GM12878 (cell line): ENCODE measurements at regions not wholly inside any gene's neighbourhood (a gene's known extent, or its start where the extent isn't known, plus 50 kb on each side); places are given as distances from the start of the nearest gene placed in this dataset.

ENCODE experiments used
- ATAC-seq: fragments of 200-7000 bp; cut with Tn5 transposase; 3 replicates; pipeline ENCODE4 v1.9.1; 2020; ENCODE audit warnings: mild to moderate bottlenecking, moderate library complexity
- BruUV-seq: library from RNA; stranded (reverse); fragments of 400-500 nt; replicated peaks from 2 replicates; lab custom pipeline; 2021; lab: Mats Ljungman, UMichigan
- CTCF ChIA-PET: fragments of 300-600 bp; sonication (Branson Sonifier 250); formaldehyde crosslinking; extraction: SDS; loops from one replicate; lab custom pipeline; 2021; ENCODE audit warnings: inconsistent platforms; lab: Yijun Ruan, JAX
- POLR2A ChIA-PET: fragments of 350-600 bp; formaldehyde crosslinking; extraction: SDS; loops from one replicate; lab custom pipeline; 2021; ENCODE audit warnings: inconsistent platforms; lab: Charles Lee
- RAD21 ChIA-PET: fragments of 300-600 bp; sonication (Branson Sonifier 250); formaldehyde crosslinking; loops from one replicate; lab custom pipeline; 2023; ENCODE audit warnings: antibody characterized with exemption; ENCODE audit not compliant: unreplicated experiment; lab: Charles Lee
- SMC1A ChIA-PET: fragments of 300-600 bp; sonication (Branson Sonifier 250); formaldehyde crosslinking; loops from one replicate; lab custom pipeline; 2023; ENCODE audit not compliant: unreplicated experiment, uncharacterized antibody; lab: Charles Lee
- DNase-seq: peaks from one replicate; pipeline ENCODE4 v3.0.0-alpha.2; 2011; ENCODE audit warnings: low read depth, low spot score
- FAIRE-seq: peaks from 3 replicates; lab custom pipeline; 2011; peaks lifted over from hg19 to GRCh38; lab: Jason Lieb, UNC
- H2AFZ ChIP-seq: 2 replicates; pipeline ENCODE4 v1.6.0; 2011; ENCODE audit warnings: low read depth, low read length, control low read depth; ENCODE audit not compliant: control insufficient read depth
- H3K27ac ChIP-seq: 2 replicates; pipeline ENCODE4 v1.5.1; 2011; ENCODE audit warnings: control low read depth; ENCODE audit not compliant: control insufficient read depth, insufficient read depth
- H3K27me3 ChIP-seq, 2 experiments: replicated peaks in 1 of 2; 2 replicates each; pipeline versions ENCODE4 v1.6.0 to v1.6.1; 2011; ENCODE audit warnings: low read length in 1 of 2; ENCODE audit not compliant: control insufficient read depth in 2 of 2, insufficient read depth in 2 of 2
- H3K36me3 ChIP-seq, 2 experiments: 2 replicates each; pipeline ENCODE4 v1.5.1; 2011; ENCODE audit warnings: low read length in 1 of 2; ENCODE audit not compliant: control insufficient read depth in 2 of 2, insufficient read depth in 2 of 2
- H3K4me1 ChIP-seq: 2 replicates; pipeline ENCODE4 v1.6.1; 2011; ENCODE audit warnings: mild to moderate bottlenecking, low read length, moderate library complexity, mixed read lengths; ENCODE audit not compliant: control insufficient read depth, insufficient read depth
- H3K4me2 ChIP-seq: 2 replicates; pipeline ENCODE4 v1.6.0; 2011; ENCODE audit warnings: control low read depth; ENCODE audit not compliant: control insufficient read depth, insufficient read depth
- H3K4me3 ChIP-seq: fragments of 200-600 bp; sonication (generic); 2 replicates; pipeline ENCODE4 v1.5.1; 2016
- H3K79me2 ChIP-seq: 2 replicates; pipeline ENCODE4 v1.6.0; 2011; ENCODE audit warnings: low read length; ENCODE audit not compliant: control insufficient read depth, insufficient read depth
- H3K9ac ChIP-seq: 2 replicates; pipeline ENCODE4 v1.8.0; 2011; ENCODE audit warnings: low read length, control low read depth, mixed read lengths; ENCODE audit not compliant: control insufficient read depth, insufficient read depth
- H3K9me3 ChIP-seq: replicated peaks from 3 replicates; pipeline ENCODE4 v1.5.1; 2011; ENCODE audit warnings: mild to moderate bottlenecking, low read length; ENCODE audit not compliant: control insufficient read depth, insufficient read depth
- H4K20me1 ChIP-seq: 2 replicates; pipeline ENCODE4 v1.6.0; 2011; ENCODE audit not compliant: control insufficient read depth, insufficient read depth
- CREB1 ChIP-seq: IDR thresholded peaks from 2 replicates; pipeline ENCODE4 v1.6.1; 2012; ENCODE audit warnings: low read depth, mild to moderate bottlenecking, inconsistent platforms
- MTA3 ChIP-seq: IDR thresholded peaks from 2 replicates; pipeline ENCODE4 v1.6.1; 2012; ENCODE audit warnings: low read length, inconsistent platforms, borderline replicate concordance
- PAX8 ChIP-seq: fragments of 450-650 bp; IDR thresholded peaks from 2 replicates; pipeline ENCODE4 v1.6.1; 2017; ENCODE audit warnings: mild to moderate bottlenecking, moderate library complexity
- RBBP5 ChIP-seq: fragments of 200-600 bp; sonication (generic); conservative IDR thresholded peaks from 2 replicates; pipeline ENCODE4 v1.6.1; 2016
- RUNX3 ChIP-seq: IDR thresholded peaks from 2 replicates; pipeline ENCODE4 v1.6.1; 2012; ENCODE audit warnings: low read length, inconsistent platforms
- SMARCA5 ChIP-seq: fragments of 450-650 bp; IDR thresholded peaks from 2 replicates; pipeline ENCODE4 v1.6.1; 2017; ENCODE audit warnings: mild to moderate bottlenecking
- WGBS: methylation state at CpG from one replicate; pipeline ENCODE4 v1.1.6; 2016; ENCODE audit warnings: low lambda C conversion rate; ENCODE audit not compliant: insufficient replicate concordance, insufficient coverage; ENCODE audit errors: missing lambda C conversion rate; 5-methylcytosine and 5-hydroxymethylcytosine counted together
- in situ Hi-C: fragments of 300-500 bp; cut with MboI; formaldehyde crosslinking; loops from 9 replicates; pipeline ENCODE4 v1.14.3; 2018; ENCODE audit warnings: mixed read lengths
- intact Hi-C: fragments of 100-400 bp; cut with micrococcal nuclease; formaldehyde crosslinking; loops from one replicate; pipeline ENCODE4 v1.14.2; 2022; ENCODE audit not compliant: unreplicated experiment
- TF ChIP-seq, protein P1 (sequence below): IDR thresholded peaks from 2 replicates; pipeline ENCODE4 v1.6.1; 2012; ENCODE audit warnings: mild to moderate bottlenecking, low read depth, low read length
- TF ChIP-seq, protein P2 (sequence below): fragments of 450-650 bp; IDR thresholded peaks from 2 replicates; pipeline ENCODE4 v1.6.1; 2016; ENCODE audit warnings: mild to moderate bottlenecking

DNA sequence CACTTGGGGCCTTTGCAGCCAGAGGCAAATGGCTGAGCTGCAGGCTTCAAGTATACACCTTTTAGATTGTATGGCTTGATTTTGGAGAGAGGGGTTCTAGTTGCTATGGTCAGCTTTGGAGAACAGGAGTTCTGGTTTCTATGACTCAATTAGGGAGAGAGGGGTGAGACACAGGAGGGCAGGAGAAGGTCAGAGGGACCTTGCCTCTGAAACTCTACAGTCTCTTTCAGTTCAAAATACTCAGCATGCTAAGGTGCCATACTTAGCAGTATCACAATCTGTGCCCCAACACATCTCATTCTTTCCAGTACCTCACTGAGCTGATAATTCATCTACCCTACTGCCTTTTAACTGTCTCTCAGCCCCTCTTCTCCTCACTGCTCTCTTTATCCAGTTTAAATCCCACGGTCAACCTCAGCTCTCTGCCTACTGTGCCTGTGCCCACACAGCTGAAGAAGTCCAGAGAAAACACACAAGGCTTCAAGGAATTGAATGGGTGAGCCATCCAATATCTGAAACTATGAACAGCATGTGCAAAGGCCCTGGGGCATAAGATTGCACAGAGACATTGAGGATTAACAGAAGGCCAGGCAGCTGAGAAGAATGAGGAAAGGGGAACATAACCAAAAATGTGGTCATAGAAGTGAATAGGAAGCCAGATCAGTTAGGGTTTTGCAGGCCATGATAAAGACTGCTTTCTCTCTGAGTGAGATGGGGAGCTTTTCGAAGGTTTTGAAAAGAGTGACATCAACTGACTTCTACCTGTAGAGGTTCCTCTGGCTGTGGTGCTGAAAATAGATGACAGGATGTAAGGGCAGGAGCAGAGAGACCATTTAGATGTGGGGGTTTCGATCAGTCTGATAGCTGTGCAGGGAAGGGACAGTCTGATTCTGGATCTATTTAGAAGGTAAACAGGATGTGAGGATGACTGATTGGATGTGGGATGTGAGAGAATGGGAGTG is 54.5 kb upstream of the C3orf80 start:
- ChIA-PET RAD21 (no interaction called here), CTCF (no interaction called here), POLR2A (no interaction called here), SMC1A (interaction anchor here (1.0 to 1.6 kb wide), 2 partner anchors 207 to 287 kb away, joined by 3 read pairs; no protein-coding TSS in a partner anchor)
- Histone ChIP-seq H3K27me3 (no peaks in the 10 kb centered on the region), H3K9ac (no peak overlapping the region), H4K20me1 (no peaks in the 10 kb centered on the region), H3K27ac (no peak overlapping the region), H2AFZ (no peak overlapping the region), H3K36me3 (no peaks in the 10 kb centered on the region), H3K4me3 (no peak overlapping the region), H3K4me2 (peak overlapping the region; percentile 47), H3K9me3 (no peaks in the 10 kb centered on the region), H3K79me2 (no peaks in the 10 kb centered on the region), H3K4me1 (peaks cover 16% of the 10 kb centered on the region)
- DNase-seq (no peak), ATAC-seq (peak; percentile 67), FAIRE-seq (peak; percentile 86)
- in situ Hi-C loops (no loop called here), intact Hi-C loops (no loop called here)
- BruUV-seq: no TSS peak
- 61% methylated on average over 3 of the region's 3 CpGs for WGBS
- TF ChIP-seq, protein P1, sequence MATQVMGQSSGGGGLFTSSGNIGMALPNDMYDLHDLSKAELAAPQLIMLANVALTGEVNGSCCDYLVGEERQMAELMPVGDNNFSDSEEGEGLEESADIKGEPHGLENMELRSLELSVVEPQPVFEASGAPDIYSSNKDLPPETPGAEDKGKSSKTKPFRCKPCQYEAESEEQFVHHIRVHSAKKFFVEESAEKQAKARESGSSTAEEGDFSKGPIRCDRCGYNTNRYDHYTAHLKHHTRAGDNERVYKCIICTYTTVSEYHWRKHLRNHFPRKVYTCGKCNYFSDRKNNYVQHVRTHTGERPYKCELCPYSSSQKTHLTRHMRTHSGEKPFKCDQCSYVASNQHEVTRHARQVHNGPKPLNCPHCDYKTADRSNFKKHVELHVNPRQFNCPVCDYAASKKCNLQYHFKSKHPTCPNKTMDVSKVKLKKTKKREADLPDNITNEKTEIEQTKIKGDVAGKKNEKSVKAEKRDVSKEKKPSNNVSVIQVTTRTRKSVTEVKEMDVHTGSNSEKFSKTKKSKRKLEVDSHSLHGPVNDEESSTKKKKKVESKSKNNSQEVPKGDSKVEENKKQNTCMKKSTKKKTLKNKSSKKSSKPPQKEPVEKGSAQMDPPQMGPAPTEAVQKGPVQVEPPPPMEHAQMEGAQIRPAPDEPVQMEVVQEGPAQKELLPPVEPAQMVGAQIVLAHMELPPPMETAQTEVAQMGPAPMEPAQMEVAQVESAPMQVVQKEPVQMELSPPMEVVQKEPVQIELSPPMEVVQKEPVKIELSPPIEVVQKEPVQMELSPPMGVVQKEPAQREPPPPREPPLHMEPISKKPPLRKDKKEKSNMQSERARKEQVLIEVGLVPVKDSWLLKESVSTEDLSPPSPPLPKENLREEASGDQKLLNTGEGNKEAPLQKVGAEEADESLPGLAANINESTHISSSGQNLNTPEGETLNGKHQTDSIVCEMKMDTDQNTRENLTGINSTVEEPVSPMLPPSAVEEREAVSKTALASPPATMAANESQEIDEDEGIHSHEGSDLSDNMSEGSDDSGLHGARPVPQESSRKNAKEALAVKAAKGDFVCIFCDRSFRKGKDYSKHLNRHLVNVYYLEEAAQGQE: peak; percentile 72
- TF ChIP-seq PAX8 (no peak), SMARCA5 (no peak), RUNX3 (peak; percentile 30; the same call in 1 of the 2 replicates), CREB1 (no peak), RBBP5 (no peak), MTA3 (no peak)
- TF ChIP-seq, protein P2, sequence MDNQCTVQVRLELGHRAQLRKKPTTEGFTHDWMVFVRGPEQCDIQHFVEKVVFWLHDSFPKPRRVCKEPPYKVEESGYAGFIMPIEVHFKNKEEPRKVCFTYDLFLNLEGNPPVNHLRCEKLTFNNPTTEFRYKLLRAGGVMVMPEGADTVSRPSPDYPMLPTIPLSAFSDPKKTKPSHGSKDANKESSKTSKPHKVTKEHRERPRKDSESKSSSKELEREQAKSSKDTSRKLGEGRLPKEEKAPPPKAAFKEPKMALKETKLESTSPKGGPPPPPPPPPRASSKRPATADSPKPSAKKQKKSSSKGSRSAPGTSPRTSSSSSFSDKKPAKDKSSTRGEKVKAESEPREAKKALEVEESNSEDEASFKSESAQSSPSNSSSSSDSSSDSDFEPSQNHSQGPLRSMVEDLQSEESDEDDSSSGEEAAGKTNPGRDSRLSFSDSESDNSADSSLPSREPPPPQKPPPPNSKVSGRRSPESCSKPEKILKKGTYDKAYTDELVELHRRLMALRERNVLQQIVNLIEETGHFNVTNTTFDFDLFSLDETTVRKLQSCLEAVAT: no peak
